Liver (tissue), 7 donors: ENCODE measurements at regions not wholly inside any gene's neighbourhood (a gene's known extent, or its start where the extent isn't known, plus 50 kb on each side); places are given as distances from the start of the nearest gene placed in this dataset.

Experiments
- DNase-seq: peaks from one replicate; pipeline ENCODE4 v3.0.0-alpha.2; 2017; ENCODE audit warnings: low spot score
- H3K27ac ChIP-seq, 2 donors: one replicate each; pipeline ENCODE4 v1.7.0; 2013; ENCODE audit warnings: inconsistent platforms in 2 of 2, low read length in 2 of 2, control low read depth in 1 of 2, low read depth in 1 of 2, mild to moderate bottlenecking in 1 of 2
- H3K27me3 ChIP-seq, 4 donors: one replicate each; pipeline versions ENCODE4 v1.6.1 to v1.7.0; 2013; ENCODE audit warnings: low read length in 3 of 4, inconsistent platforms in 1 of 4, mild to moderate bottlenecking in 1 of 4, moderate library complexity in 1 of 4; ENCODE audit not compliant: control insufficient read depth in 4 of 4, insufficient read depth in 4 of 4
- H3K36me3 ChIP-seq, 4 donors: one replicate each; pipeline versions ENCODE4 v1.6.1 to v1.7.0; 2013; ENCODE audit warnings: low read length in 3 of 4, mild to moderate bottlenecking in 3 of 4, low read depth in 1 of 4, moderate library complexity in 1 of 4; ENCODE audit not compliant: control insufficient read depth in 4 of 4, insufficient read depth in 3 of 4
- H3K4me1 ChIP-seq, 4 donors: one replicate each; pipeline versions ENCODE4 v1.6.1 to v1.7.0; 2013; ENCODE audit warnings: low read length in 3 of 4, mild to moderate bottlenecking in 3 of 4, moderate library complexity in 1 of 4; ENCODE audit not compliant: control insufficient read depth in 4 of 4, insufficient read depth in 4 of 4
- H3K4me3 ChIP-seq, 3 donors: one replicate each; pipeline versions ENCODE4 v1.6.1 to v1.7.0; 2013; ENCODE audit warnings: low read length in 3 of 3, control low read depth in 1 of 3, low read depth in 1 of 3, mild to moderate bottlenecking in 1 of 3
- H3K9ac ChIP-seq, 2 donors: one replicate each; pipeline ENCODE4 v1.7.0; 2013; ENCODE audit warnings: low read length in 2 of 2, mild to moderate bottlenecking in 2 of 2, moderate library complexity in 2 of 2, control low read depth in 1 of 2, low read depth in 1 of 2
- H3K9me3 ChIP-seq, 4 donors: one replicate each; pipeline versions ENCODE4 v1.6.1 to v1.7.0; 2013; ENCODE audit warnings: low read length in 3 of 4; ENCODE audit not compliant: control insufficient read depth in 4 of 4
- FOXA1 ChIP-seq: IDR thresholded peaks from 2 replicates; pipeline ENCODE4 v1.6.1; 2016; ENCODE audit warnings: antibody characterized with exemption
- FOXA2 ChIP-seq: IDR thresholded peaks from 2 replicates; pipeline ENCODE4 v1.6.1; 2016; ENCODE audit warnings: antibody characterized with exemption
- GABPA ChIP-seq, 2 donors: IDR thresholded peaks in 1 of 2; conservative IDR thresholded peaks in 1 of 2; 2 replicates each; pipeline ENCODE4 v1.6.1; 2016; ENCODE audit warnings: antibody characterized with exemption in 2 of 2, mild to moderate bottlenecking in 1 of 2, moderate library complexity in 1 of 2
- JUND ChIP-seq, 2 donors: IDR thresholded peaks; 2 replicates each; pipeline ENCODE4 v1.6.1; 2016; ENCODE audit warnings: antibody characterized with exemption in 2 of 2
- MAX ChIP-seq: IDR thresholded peaks from 2 replicates; pipeline ENCODE4 v1.6.1; 2016; ENCODE audit warnings: antibody characterized with exemption
- NR2F2 ChIP-seq: IDR thresholded peaks from 2 replicates; pipeline ENCODE4 v1.6.1; 2016; ENCODE audit warnings: antibody characterized with exemption
- RAD21 ChIP-seq, 2 donors: IDR thresholded peaks; 2 replicates each; pipeline ENCODE4 v1.6.1; 2016; ENCODE audit warnings: antibody characterized with exemption in 2 of 2, mild to moderate bottlenecking in 2 of 2
- RXRA ChIP-seq, 2 donors: IDR thresholded peaks; 2 replicates each; pipeline ENCODE4 v1.6.1; 2017 to 2018; ENCODE audit warnings: antibody characterized with exemption in 2 of 2, mild to moderate bottlenecking in 1 of 2
- SP1 ChIP-seq: IDR thresholded peaks from 2 replicates; pipeline ENCODE4 v1.6.1; 2018; ENCODE audit warnings: antibody characterized with exemption, mild to moderate bottlenecking
- TAF1 ChIP-seq: conservative IDR thresholded peaks from 2 replicates; pipeline ENCODE4 v1.6.1; 2016; ENCODE audit warnings: antibody characterized with exemption, mild to moderate bottlenecking
- YY1 ChIP-seq: IDR thresholded peaks from 2 replicates; pipeline ENCODE4 v1.6.1; 2016; ENCODE audit warnings: antibody characterized with exemption, mild to moderate bottlenecking
- ZBTB33 ChIP-seq: IDR thresholded peaks from 2 replicates; pipeline ENCODE4 v1.6.1; 2016; ENCODE audit warnings: antibody characterized with exemption
- WGBS: extraction: QIAGEN DNeasy Blood & Tissue Kit; methylation state at CpG from one replicate; pipeline ENCODE4 v1.1.7; 2013; 5-methylcytosine and 5-hydroxymethylcytosine counted together
- TF ChIP-seq, protein P1 (sequence below): IDR thresholded peaks from 2 replicates; pipeline ENCODE4 v1.6.1; 2016; ENCODE audit warnings: antibody characterized with exemption, mild to moderate bottlenecking
- TF ChIP-seq, protein P2 (sequence below): IDR thresholded peaks from 2 replicates; pipeline ENCODE4 v1.6.1; 2016; ENCODE audit warnings: antibody characterized with exemption
- donor health status: healthy.
- donor health status: healthy.
- donor health status: healthy.
- donor health status: healthy.

DNA sequence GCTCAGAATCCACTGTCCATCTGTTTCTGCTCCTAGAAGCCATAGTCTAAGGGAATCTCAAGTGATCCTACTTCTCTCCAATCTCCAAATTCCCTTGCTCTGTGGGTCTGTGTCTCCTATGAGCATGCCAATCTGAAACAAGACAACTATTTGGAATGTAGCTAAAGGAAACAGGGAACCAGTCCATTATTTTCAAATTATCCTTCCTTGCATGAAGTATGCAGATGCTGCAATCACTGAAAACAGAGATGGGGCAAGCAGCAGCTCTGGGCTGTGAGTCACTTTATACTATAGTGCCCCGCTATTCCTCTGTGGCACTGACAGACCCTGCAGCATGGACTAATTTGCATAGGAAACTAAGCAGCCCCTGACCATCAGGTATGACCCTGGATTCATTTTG lies 76.9 kb upstream of the PRSS58 start:
- TF ChIP-seq FOXA1 (no peak), FOXA2 (no peak), YY1 (no peak), RAD21 (IDR thresholded peaks at IDR 0.05) (no peak)
- TF ChIP-seq, protein P1, sequence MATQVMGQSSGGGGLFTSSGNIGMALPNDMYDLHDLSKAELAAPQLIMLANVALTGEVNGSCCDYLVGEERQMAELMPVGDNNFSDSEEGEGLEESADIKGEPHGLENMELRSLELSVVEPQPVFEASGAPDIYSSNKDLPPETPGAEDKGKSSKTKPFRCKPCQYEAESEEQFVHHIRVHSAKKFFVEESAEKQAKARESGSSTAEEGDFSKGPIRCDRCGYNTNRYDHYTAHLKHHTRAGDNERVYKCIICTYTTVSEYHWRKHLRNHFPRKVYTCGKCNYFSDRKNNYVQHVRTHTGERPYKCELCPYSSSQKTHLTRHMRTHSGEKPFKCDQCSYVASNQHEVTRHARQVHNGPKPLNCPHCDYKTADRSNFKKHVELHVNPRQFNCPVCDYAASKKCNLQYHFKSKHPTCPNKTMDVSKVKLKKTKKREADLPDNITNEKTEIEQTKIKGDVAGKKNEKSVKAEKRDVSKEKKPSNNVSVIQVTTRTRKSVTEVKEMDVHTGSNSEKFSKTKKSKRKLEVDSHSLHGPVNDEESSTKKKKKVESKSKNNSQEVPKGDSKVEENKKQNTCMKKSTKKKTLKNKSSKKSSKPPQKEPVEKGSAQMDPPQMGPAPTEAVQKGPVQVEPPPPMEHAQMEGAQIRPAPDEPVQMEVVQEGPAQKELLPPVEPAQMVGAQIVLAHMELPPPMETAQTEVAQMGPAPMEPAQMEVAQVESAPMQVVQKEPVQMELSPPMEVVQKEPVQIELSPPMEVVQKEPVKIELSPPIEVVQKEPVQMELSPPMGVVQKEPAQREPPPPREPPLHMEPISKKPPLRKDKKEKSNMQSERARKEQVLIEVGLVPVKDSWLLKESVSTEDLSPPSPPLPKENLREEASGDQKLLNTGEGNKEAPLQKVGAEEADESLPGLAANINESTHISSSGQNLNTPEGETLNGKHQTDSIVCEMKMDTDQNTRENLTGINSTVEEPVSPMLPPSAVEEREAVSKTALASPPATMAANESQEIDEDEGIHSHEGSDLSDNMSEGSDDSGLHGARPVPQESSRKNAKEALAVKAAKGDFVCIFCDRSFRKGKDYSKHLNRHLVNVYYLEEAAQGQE = no peak
- Histone ChIP-seq H3K27ac (no peak overlapping the region), H3K36me3 (no peaks in the 10 kb centered on the region), H3K9ac (no peak overlapping the region), H3K27me3 (peaks cover 0 to 7% (median 0%) of the 10 kb centered on the region in 4 donors), H3K9me3 (peaks cover 0 to 3% (median 0%) of the 10 kb centered on the region in 4 donors), H3K4me1 (peaks cover 0 to 4% (median 0%) of the 10 kb centered on the region in 4 donors), H3K4me3 (no peak overlapping the region)
- no peak for DNase-seq
- 88% methylated on average over 1 of the region's 1 CpG for WGBS

- no peak overlapping the region for H3K9ac ChIP-seq
- no peak for DNase-seq
- 57% methylated on average over 2 of the region's 2 CpGs for WGBS
- no peak overlapping the region for H3K4me3 ChIP-seq
- H3K27me3 ChIP-seq = peaks cover 0 to 7% (median 0%) of the 10 kb centered on the region in 4 donors
- H3K9me3 ChIP-seq = peaks cover 0 to 3% (median 0%) of the 10 kb centered on the region in 4 donors
- H3K27ac ChIP-seq = no peak overlapping the region
- no peak for TF ChIP-seq MAX
- TF ChIP-seq FOXA2 = no peak
- no peak for TF ChIP-seq TAF1
- TF ChIP-seq NR2F2 = no peak
- no peak for TF ChIP-seq RAD21 (IDR thresholded peaks at IDR 0.05)
- TF ChIP-seq, protein P1 = no peak
- no peak for TF ChIP-seq SP1
- TF ChIP-seq, protein P2, sequence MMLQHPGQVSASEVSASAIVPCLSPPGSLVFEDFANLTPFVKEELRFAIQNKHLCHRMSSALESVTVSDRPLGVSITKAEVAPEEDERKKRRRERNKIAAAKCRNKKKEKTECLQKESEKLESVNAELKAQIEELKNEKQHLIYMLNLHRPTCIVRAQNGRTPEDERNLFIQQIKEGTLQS = no peak
- no peak for TF ChIP-seq RXRA (IDR thresholded peaks at IDR 0.05)
- TF ChIP-seq FOXA1 = no peak
- no peak for TF ChIP-seq JUND (IDR thresholded peaks at IDR 0.05)
- TF ChIP-seq ZBTB33 = no peak
- TF ChIP-seq GABPA (IDR thresholded peaks at IDR 0.05 in 1 of 2, conservative IDR thresholded peaks at IDR 0.05 in 1 of 2) = no peak
- peaks cover 0 to 4% (median 0%) of the 10 kb centered on the region in 4 donors for H3K4me1 ChIP-seq
- no peaks in the 10 kb centered on the region for H3K36me3 ChIP-seq
Measured at GRCh38 chr7:142334236-142334635, 76.4 kb upstream of the PRSS58 start.
